OCI-LY3 (cell line): ENCODE measurements at regions not wholly inside any gene's neighbourhood (a gene's known extent, or its start where the extent isn't known, plus 50 kb on each side); places are given as distances from the start of the nearest gene placed in this dataset.

Experiments used
- CTCF ChIP-seq: fragments of 200-600, 300-600 bp; sonication (generic); IDR thresholded peaks from 2 replicates; pipeline ENCODE4 v1.5.1; 2014; ENCODE audit warnings: antibody characterized with exemption, low read length, low read depth
- EZH2phosphoT487 ChIP-seq: fragments of 200-600 bp; shearing (Covaris generic); IDR thresholded peaks from 2 replicates; pipeline ENCODE4 v1.6.1; 2018; ENCODE audit warnings: antibody characterized with exemption, mixed run types, low read depth

DNA sequence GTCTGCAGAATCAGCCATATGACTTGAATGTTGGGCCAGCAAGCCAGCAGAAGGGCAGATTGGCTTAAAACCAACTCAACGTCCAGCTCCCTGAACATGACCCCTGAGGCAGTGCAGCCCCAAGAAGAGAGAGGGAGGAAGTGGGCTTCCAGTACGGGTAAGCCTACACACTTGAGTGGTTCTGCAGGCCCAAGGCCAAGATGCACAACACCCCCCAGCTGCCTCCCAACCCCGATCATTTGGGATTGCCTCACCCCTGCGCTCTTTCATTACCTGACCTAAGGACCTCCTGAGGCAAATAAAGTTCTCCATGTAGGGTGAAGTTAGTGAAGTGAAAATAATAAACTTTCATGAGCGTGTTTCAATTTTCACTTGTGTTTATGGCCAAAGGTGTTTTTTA is 536.0 kb downstream of the TNS1 start:
- TF ChIP-seq CTCF (no peak), EZH2phosphoT487 (no peak)
